Fibroblast of the conjunctiva (primary cell): ENCODE measurements at regions not wholly inside any gene's neighbourhood (a gene's known extent, or its start where the extent isn't known, plus 50 kb on each side); places are given as distances from the start of the nearest gene placed in this dataset.
A peak's percentile ranks its signal among the peaks of the same experiment; 100 is the strongest.
"Not testable (repeated sequence)": the region's sequence is repeated elsewhere in the genome, so short reads cannot be mapped to it uniquely, and the experiment has no call there.

Experiments
- DNase-seq: peaks from one replicate; pipeline ENCODE4 v3.0.0-alpha.2; 2010; ENCODE audit warnings: low read depth

DNA sequence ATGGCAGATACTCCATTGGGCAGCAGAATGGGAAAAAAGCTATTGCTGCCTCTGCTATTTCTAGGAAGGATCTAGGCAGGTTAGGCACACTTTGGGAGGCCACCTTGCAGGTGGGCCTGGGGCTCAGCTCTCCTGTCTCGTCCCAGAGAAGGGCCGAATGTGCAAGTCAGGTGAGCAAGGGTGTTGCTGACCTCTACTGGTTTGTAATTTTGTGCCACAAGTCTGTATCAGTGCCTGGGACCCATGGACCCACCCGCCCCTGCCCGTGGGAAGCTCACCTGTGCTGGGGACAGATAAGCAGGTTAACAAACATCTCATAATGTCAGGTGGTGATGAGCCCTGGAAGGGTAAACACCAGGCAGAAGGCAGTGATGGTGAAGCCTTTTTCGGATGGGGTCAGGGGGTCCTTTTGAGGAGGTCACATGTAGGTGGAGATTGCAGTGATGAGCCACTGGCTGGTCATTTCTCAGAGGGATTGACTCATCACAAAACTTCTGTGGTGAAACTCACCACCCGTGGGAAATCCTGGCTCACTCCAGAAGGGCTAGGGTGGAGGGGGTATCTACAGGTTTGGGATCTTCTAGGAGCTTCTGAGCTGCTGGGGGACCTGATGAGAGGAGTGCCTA lies 161.3 kb downstream of the KLF13 start:
- DNase-seq = no peak

GRCh38 chr15:31488437-31489204 lies 162.0 kb downstream of the KLF13 start:
- peak; percentile 86 for DNase-seq

DNA sequence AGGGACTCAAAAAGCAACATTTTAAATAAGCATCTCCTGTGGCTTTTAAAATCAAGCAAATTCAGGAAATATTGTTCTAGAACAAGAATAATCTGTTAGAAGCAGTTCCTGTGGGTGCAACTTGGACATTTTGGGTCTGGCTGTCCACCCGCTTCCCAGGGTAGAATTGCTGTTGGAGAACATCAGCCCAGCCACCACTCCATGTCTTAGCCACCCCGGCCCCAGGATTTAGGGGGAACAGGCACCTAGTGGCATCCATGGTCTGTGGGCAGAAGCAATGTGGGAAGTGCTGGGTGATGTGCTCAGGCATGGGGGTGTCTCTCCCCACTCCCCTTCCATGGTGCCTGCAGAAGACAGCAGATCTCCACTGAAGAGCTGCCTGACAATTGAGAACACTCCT lies 162.6 kb downstream of the KLF13 start:
- no peak for DNase-seq

DNA sequence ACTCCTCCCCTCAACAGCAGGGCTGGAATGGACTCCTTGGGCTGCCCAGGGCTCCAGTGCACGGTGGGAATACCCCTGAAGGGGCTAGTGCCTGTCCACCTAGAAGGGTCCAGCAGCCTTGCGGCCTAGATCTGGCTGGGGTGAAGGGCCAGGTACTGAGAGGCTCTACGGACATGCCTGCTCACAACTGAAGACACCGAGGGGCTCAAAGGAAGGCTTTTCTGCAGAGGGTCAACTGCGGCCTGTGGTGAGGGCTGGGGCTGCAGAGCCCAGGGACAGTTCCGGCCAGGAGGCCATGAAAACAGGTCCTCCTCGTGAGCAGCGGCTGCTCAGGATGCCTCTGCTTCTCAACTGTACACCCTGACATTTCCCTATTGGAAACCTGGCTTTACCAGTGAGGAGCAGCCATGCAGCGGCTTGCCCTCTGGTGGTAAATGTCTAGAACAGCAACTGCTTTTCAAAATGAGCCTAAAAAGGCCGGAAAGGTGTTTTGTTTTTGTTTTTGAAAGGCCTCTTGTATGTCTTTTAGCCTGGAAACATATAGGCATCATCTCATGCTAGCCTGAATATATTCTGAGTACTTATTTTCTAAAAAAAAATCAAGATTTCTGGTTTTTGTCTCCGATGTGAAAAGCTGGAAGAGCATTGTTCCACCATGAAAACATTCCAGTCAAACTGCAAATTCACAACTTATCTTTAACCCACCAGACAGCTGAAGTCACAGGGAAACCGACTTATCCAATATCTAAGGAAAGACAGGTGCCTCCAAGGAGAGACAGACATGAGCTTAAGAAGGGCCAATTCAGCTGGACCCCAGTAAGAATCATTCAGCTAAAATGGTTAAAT lies 163.4 kb downstream of the KLF13 start:
- peak; percentile 43 for DNase-seq

GRCh38 chr15:31494786-31495185 lies 168.2 kb downstream of the KLF13 start:
- no peak for DNase-seq

- DNase-seq = no peak
These were observed 168.6 kb downstream of the KLF13 start for GRCh38 chr15:31495281-31495680.

DNA sequence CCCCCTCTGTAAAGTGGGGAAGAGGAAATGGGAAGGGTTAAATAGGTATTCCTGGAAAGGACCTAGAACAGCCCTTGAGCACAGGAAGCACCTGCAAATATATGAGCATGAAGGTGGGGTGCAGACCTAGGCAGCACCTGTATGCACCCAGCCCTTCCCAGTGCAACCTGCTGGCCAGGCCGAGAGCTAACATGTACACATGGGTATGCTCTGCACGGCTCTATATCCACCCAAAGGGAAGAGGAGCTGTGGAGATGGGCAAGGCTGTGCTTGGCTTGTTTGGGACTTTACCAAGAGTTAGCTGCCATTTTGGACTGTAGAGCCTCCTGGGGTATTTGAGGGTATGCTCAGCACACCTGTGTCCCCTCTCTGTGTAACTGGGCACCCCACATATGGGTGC lies 171.2 kb downstream of the KLF13 start:
- no peak for DNase-seq

GRCh38 chr15:31498329-31498728 lies 171.7 kb downstream of the KLF13 start:
- no peak for DNase-seq

GRCh38 chr15:31498756-31499155 lies 172.1 kb downstream of the KLF13 start:
- DNase-seq = no peak

GRCh38 chr15:31499236-31499952 lies 172.8 kb downstream of the KLF13 start:
- DNase-seq = no peak

GRCh38 chr15:31499953-31500765 lies 173.5 kb downstream of the KLF13 start:
- no peak for DNase-seq

- DNase-seq = no peak
These were observed 174.3 kb downstream of the KLF13 start for GRCh38 chr15:31500766-31501449.

GRCh38 chr15:31501536-31502157 lies 175.0 kb downstream of the KLF13 start:
- no peak for DNase-seq

- no peak for DNase-seq
These were observed 176.1 kb downstream of the KLF13 start for GRCh38 chr15:31502541-31503229.

- no peak for DNase-seq
These were observed 176.6 kb downstream of the KLF13 start for GRCh38 chr15:31503256-31503655.

GRCh38 chr15:31503758-31504461 lies 177.3 kb downstream of the KLF13 start:
- DNase-seq = no peak

GRCh38 chr15:31504462-31504839 lies 177.8 kb downstream of the KLF13 start:
- DNase-seq = no peak

GRCh38 chr15:31507573-31507972 lies 180.9 kb downstream of the KLF13 start:
- not testable (repeated sequence) for DNase-seq

- no peak for DNase-seq
These were observed 182.0 kb downstream of the KLF13 start for GRCh38 chr15:31508656-31509055.
